Effector memory CD4-positive, alpha-beta T cell (primary cell): ENCODE measurements at regions not wholly inside any gene's neighbourhood (a gene's known extent, or its start where the extent isn't known, plus 50 kb on each side); places are given as distances from the start of the nearest gene placed in this dataset.

Source experiments
- DNase-seq, 3 donors: peaks; one replicate each; pipeline ENCODE4 v3.0.0-alpha.2; 2020
- H3K27ac ChIP-seq: 2 replicates; pipeline ENCODE4 v1.7.0; 2013; ENCODE audit warnings: mild to moderate bottlenecking, low read length, moderate library complexity; ENCODE audit not compliant: insufficient read depth, poor library complexity, severe bottlenecking
- H3K27me3 ChIP-seq: replicated peaks from 2 replicates; pipeline ENCODE4 v1.7.0; 2013; ENCODE audit warnings: mild to moderate bottlenecking, low read length; ENCODE audit not compliant: insufficient read depth, control insufficient read depth, poor library complexity, severe bottlenecking
- H3K36me3 ChIP-seq: 2 replicates; pipeline ENCODE4 v1.7.0; 2013; ENCODE audit warnings: mild to moderate bottlenecking, low read length, moderate library complexity; ENCODE audit not compliant: control insufficient read depth, insufficient read depth
- H3K4me1 ChIP-seq: 2 replicates; pipeline ENCODE4 v1.7.0; 2013; ENCODE audit warnings: low read length, mild to moderate bottlenecking; ENCODE audit not compliant: control insufficient read depth, insufficient read depth, poor library complexity, severe bottlenecking
- H3K4me3 ChIP-seq: 2 replicates; pipeline ENCODE4 v1.7.0; 2013; ENCODE audit warnings: low read length, low read depth, mild to moderate bottlenecking; ENCODE audit not compliant: insufficient read depth, poor library complexity, severe bottlenecking
- H3K9me3 ChIP-seq: 2 replicates; pipeline ENCODE4 v1.7.0; 2013; ENCODE audit warnings: mild to moderate bottlenecking, low read length, moderate library complexity; ENCODE audit not compliant: control insufficient read depth

GRCh38 chr7:10346032-10346431 is 627.6 kb upstream of the PHF14 start:
- Histone ChIP-seq H3K4me3 (no peak overlapping the region), H3K27me3 (no peaks in the 10 kb centered on the region), H3K4me1 (no peaks in the 10 kb centered on the region), H3K27ac (no peak overlapping the region), H3K36me3 (no peaks in the 10 kb centered on the region), H3K9me3 (no peaks in the 10 kb centered on the region)
- DNase-seq, result no peak

- H3K27me3 ChIP-seq, result no peaks in the 10 kb centered on the region
Observed at GRCh38 chr7:10355816-10356215, 617.9 kb upstream of the PHF14 start.

GRCh38 chr7:10360050-10360449 is 613.6 kb upstream of the PHF14 start:
- Histone ChIP-seq H3K4me3 (no peak overlapping the region), H3K4me1 (no peaks in the 10 kb centered on the region), H3K27ac (no peak overlapping the region), H3K9me3 (no peaks in the 10 kb centered on the region), H3K27me3 (no peaks in the 10 kb centered on the region), H3K36me3 (no peaks in the 10 kb centered on the region)
- DNase-seq, result no peak

More at GRCh38 chr7:10355816-10356215, 617.9 kb upstream of the PHF14 start:
- Histone ChIP-seq H3K27ac (no peak overlapping the region), H3K36me3 (no peaks in the 10 kb centered on the region), H3K4me3 (no peak overlapping the region), H3K9me3 (no peaks in the 10 kb centered on the region), H3K4me1 (no peaks in the 10 kb centered on the region)
- DNase-seq, result no peak

- Histone ChIP-seq H3K9me3 (peaks cover 7% of the 10 kb centered on the region), H3K36me3 (no peaks in the 10 kb centered on the region), H3K27me3 (no peaks in the 10 kb centered on the region), H3K4me3 (no peak overlapping the region), H3K27ac (no peak overlapping the region), H3K4me1 (no peaks in the 10 kb centered on the region)
- DNase-seq, result no peak
Observed at GRCh38 chr7:10401793-10402192, 571.9 kb upstream of the PHF14 start.

GRCh38 chr7:10412422-10413019 is 561.2 kb upstream of the PHF14 start:
- no peaks in the 10 kb centered on the region for H3K4me1 ChIP-seq
- no peaks in the 10 kb centered on the region for H3K9me3 ChIP-seq
- no peak overlapping the region for H3K4me3 ChIP-seq
- H3K27me3 ChIP-seq, result no peaks in the 10 kb centered on the region
- no peak for DNase-seq
- H3K36me3 ChIP-seq, result no peaks in the 10 kb centered on the region
- no peak overlapping the region for H3K27ac ChIP-seq

GRCh38 chr7:10418985-10419384 is 554.7 kb upstream of the PHF14 start:
- Histone ChIP-seq H3K4me1 (no peaks in the 10 kb centered on the region), H3K4me3 (no peak overlapping the region), H3K27me3 (no peaks in the 10 kb centered on the region), H3K9me3 (no peaks in the 10 kb centered on the region), H3K27ac (no peak overlapping the region), H3K36me3 (no peaks in the 10 kb centered on the region)
- no peak for DNase-seq

GRCh38 chr7:10429031-10429430 is 544.6 kb upstream of the PHF14 start:
- Histone ChIP-seq H3K27me3 (no peaks in the 10 kb centered on the region), H3K9me3 (no peaks in the 10 kb centered on the region), H3K4me1 (no peaks in the 10 kb centered on the region), H3K27ac (no peak overlapping the region), H3K36me3 (no peaks in the 10 kb centered on the region), H3K4me3 (no peak overlapping the region)
- no peak for DNase-seq

- Histone ChIP-seq H3K9me3 (no peaks in the 10 kb centered on the region), H3K4me3 (no peak overlapping the region), H3K27ac (no peak overlapping the region), H3K27me3 (no peaks in the 10 kb centered on the region), H3K36me3 (no peaks in the 10 kb centered on the region), H3K4me1 (no peaks in the 10 kb centered on the region)
- no peak for DNase-seq
Observed at GRCh38 chr7:10429511-10429910, 544.2 kb upstream of the PHF14 start.

GRCh38 chr7:10436302-10436701 is 537.4 kb upstream of the PHF14 start:
- H3K27me3 ChIP-seq, result no peaks in the 10 kb centered on the region
- H3K27ac ChIP-seq, result no peak overlapping the region
- no peak overlapping the region for H3K4me3 ChIP-seq
- no peak for DNase-seq
- H3K4me1 ChIP-seq, result no peaks in the 10 kb centered on the region
- H3K36me3 ChIP-seq, result no peaks in the 10 kb centered on the region
- H3K9me3 ChIP-seq, result no peaks in the 10 kb centered on the region

- Histone ChIP-seq H3K27ac (no peak overlapping the region), H3K36me3 (no peaks in the 10 kb centered on the region), H3K27me3 (no peaks in the 10 kb centered on the region), H3K4me3 (no peak overlapping the region), H3K9me3 (no peaks in the 10 kb centered on the region), H3K4me1 (no peaks in the 10 kb centered on the region)
- DNase-seq, result no peak
Observed at GRCh38 chr7:10439027-10439426, 534.6 kb upstream of the PHF14 start.
